SJCRH30 (cell line): ENCODE measurements at regions not wholly inside any gene's neighbourhood (a gene's known extent, or its start where the extent isn't known, plus 50 kb on each side); places are given as distances from the start of the nearest gene placed in this dataset.
"Not testable (repeated sequence)": the region's sequence is repeated elsewhere in the genome, so short reads cannot be mapped to it uniquely, and the experiment has no call there.

ENCODE experiments used
- DNase-seq, 2 experiments: peaks; one replicate each; pipeline ENCODE4 v3.0.0-alpha.2; 2015 to 2020
- H3K27ac ChIP-seq: fragments of 250-450 bp; sonication (Bioruptor Pico); 2 replicates; pipeline ENCODE4 v1.5.1; 2020; ENCODE audit warnings: mild to moderate bottlenecking, moderate library complexity
- H3K27me3 ChIP-seq: fragments of 250-450 bp; sonication (Bioruptor Pico); 2 replicates; pipeline ENCODE4 v1.5.1; 2020; ENCODE audit warnings: mild to moderate bottlenecking, moderate library complexity
- H3K36me3 ChIP-seq: fragments of 250-450 bp; sonication (Bioruptor Pico); 2 replicates; pipeline ENCODE4 v1.5.1; 2020; ENCODE audit warnings: mild to moderate bottlenecking, moderate library complexity
- H3K4me1 ChIP-seq: fragments of 250-450 bp; sonication (Bioruptor Pico); 2 replicates; pipeline ENCODE4 v1.5.1; 2020; ENCODE audit warnings: mild to moderate bottlenecking, moderate library complexity
- H3K4me3 ChIP-seq: fragments of 250-450 bp; sonication (Bioruptor Pico); 2 replicates; pipeline ENCODE4 v1.5.1; 2020; ENCODE audit warnings: mild to moderate bottlenecking, moderate library complexity
- H3K9me3 ChIP-seq: fragments of 250-450 bp; sonication (Bioruptor Pico); replicated peaks from 2 replicates; pipeline ENCODE4 v1.5.1; 2020; ENCODE audit warnings: mild to moderate bottlenecking, moderate library complexity

GRCh38 chr16:66115373-66115772, 251.1 kb upstream of the CDH5 start:
- no peak overlapping the region for H3K4me3 ChIP-seq
- H3K9me3 ChIP-seq = no peaks in the 10 kb centered on the region; the same call in 1 of the 2 replicates
- peaks cover 23% of the 10 kb centered on the region for H3K4me1 ChIP-seq
- no peak overlapping the region for H3K27ac ChIP-seq
- H3K27me3 ChIP-seq = no peaks in the 10 kb centered on the region
- no peak for DNase-seq
- no peaks in the 10 kb centered on the region for H3K36me3 ChIP-seq

DNA sequence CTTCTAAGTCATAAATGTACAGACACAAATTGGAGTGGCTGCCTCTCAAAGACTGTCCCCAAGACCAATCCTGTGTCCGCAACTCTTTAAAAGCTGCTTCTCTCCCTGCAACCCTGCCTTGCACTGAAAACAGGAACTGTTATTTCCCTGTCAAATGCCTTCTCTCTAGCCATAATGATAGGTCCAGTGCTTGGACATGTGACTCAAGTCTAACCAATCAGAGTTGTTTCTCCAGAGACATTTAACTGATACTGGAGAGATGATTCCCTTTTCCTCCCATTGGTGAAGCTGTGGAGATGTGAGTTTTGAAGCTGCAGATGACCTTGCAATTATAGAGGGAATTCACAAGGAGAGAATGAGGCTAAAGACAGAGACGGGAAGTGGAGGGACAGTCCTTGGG, 253.3 kb upstream of the CDH5 start:
- H3K27ac ChIP-seq = no peak overlapping the region
- peaks cover 11% of the 10 kb centered on the region for H3K4me1 ChIP-seq
- DNase-seq = no peak
- no peaks in the 10 kb centered on the region; the same call in 1 of the 2 replicates for H3K9me3 ChIP-seq
- H3K36me3 ChIP-seq = no peaks in the 10 kb centered on the region
- no peak overlapping the region for H3K4me3 ChIP-seq
- no peaks in the 10 kb centered on the region for H3K27me3 ChIP-seq

- H3K27ac ChIP-seq = no peak overlapping the region
- no peak overlapping the region for H3K4me3 ChIP-seq
- peaks cover 6% of the 10 kb centered on the region; the same call in 1 of the 2 replicates for H3K9me3 ChIP-seq
- H3K27me3 ChIP-seq = no peaks in the 10 kb centered on the region
- DNase-seq = no peak
- no peaks in the 10 kb centered on the region for H3K4me1 ChIP-seq
- H3K36me3 ChIP-seq = no peaks in the 10 kb centered on the region
These were observed 256.8 kb upstream of the CDH5 start for GRCh38 chr16:66109677-66110076.

DNA sequence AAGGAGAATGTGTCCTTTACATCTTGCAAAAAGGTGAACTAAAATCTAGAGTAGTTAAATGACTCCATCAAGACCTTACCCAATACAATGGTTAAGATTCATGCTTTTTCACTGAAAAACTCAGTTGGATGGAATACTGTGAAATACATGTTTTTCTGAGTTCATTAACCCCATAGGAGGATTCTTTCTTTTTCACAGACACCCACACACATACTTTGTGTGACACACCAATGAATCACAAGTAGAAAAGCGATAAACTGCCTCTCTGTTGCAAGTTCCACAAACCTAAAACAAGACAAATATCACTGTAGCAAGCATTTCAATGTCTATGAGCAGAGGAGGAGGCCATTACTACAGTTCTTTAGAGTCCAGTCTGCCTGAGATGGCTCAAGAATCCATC, 258.8 kb upstream of the CDH5 start:
- Histone ChIP-seq H3K4me3 (no peak overlapping the region), H3K4me1 (no peaks in the 10 kb centered on the region), H3K36me3 (no peaks in the 10 kb centered on the region), H3K27ac (no peak overlapping the region), H3K9me3 (peaks cover 6% of the 10 kb centered on the region; the same call in 1 of the 2 replicates), H3K27me3 (no peaks in the 10 kb centered on the region)
- DNase-seq = no peak

DNA sequence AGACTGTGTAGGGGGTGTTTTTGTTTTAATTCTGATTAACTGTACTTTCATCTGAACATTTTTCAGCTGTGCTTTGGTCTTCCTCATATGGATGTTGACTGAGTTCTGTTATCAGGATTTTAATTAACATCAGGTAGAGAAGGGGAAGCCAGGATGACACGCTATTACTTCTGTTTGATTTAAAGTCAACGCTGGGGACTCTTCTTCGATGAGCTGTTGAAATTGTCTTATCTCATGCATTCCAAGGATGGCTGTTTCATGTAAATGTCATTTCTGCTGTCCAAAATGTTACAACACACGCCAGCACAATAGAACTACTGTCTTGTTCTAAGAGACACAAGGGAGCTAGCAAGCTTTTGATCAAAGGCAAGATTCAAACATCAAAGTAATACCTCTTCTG, 263.3 kb upstream of the CDH5 start:
- 0 out of 2 replicates have a peak, but pooled peaks cover 6% of the 10 kb centered on the region for H3K9me3 ChIP-seq
- no peaks in the 10 kb centered on the region for H3K27me3 ChIP-seq
- DNase-seq = no peak
- no peaks in the 10 kb centered on the region for H3K36me3 ChIP-seq
- H3K27ac ChIP-seq = no peak overlapping the region
- no peaks in the 10 kb centered on the region for H3K4me1 ChIP-seq
- no peak overlapping the region for H3K4me3 ChIP-seq

DNA sequence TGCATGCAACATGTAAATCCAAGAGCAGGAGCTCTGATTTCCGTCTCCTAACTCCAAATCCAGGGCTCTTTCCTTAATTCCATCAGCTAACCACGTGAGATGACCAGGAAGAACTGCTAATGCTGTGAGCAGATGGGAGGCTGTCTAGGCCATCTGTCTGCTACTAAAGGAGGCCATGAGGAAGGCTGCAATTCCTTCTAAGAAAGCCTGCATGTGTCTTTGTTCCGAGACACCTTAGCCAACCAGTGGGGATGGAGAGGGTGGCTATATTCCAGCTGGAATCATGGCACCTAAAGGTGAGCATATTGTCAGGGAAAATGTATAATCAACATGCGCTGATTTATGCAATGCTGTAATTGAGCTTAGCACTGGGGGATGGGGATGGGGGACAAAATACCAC, 267.2 kb upstream of the CDH5 start:
- Histone ChIP-seq H3K36me3 (no peaks in the 10 kb centered on the region), H3K9me3 (no peaks in the 10 kb centered on the region), H3K4me1 (no peaks in the 10 kb centered on the region), H3K27ac (no peak overlapping the region), H3K4me3 (no peak overlapping the region), H3K27me3 (no peaks in the 10 kb centered on the region)
- DNase-seq = no peak

- no peaks in the 10 kb centered on the region for H3K27me3 ChIP-seq
- no peaks in the 10 kb centered on the region for H3K36me3 ChIP-seq
- H3K27ac ChIP-seq = no peak overlapping the region
- no peaks in the 10 kb centered on the region for H3K9me3 ChIP-seq
- no peaks in the 10 kb centered on the region for H3K4me1 ChIP-seq
- H3K4me3 ChIP-seq = no peak overlapping the region
- DNase-seq = peak; percentile 14 to 39
These were observed 268.7 kb upstream of the CDH5 start for GRCh38 chr16:66097751-66098150.

GRCh38 chr16:66095676-66096075, 270.8 kb upstream of the CDH5 start:
- DNase-seq = no peak
- H3K9me3 ChIP-seq = no peaks in the 10 kb centered on the region
- no peaks in the 10 kb centered on the region for H3K36me3 ChIP-seq
- H3K27me3 ChIP-seq = no peaks in the 10 kb centered on the region
- H3K27ac ChIP-seq = no peak overlapping the region
- H3K4me1 ChIP-seq = no peaks in the 10 kb centered on the region
- no peak overlapping the region for H3K4me3 ChIP-seq

DNA sequence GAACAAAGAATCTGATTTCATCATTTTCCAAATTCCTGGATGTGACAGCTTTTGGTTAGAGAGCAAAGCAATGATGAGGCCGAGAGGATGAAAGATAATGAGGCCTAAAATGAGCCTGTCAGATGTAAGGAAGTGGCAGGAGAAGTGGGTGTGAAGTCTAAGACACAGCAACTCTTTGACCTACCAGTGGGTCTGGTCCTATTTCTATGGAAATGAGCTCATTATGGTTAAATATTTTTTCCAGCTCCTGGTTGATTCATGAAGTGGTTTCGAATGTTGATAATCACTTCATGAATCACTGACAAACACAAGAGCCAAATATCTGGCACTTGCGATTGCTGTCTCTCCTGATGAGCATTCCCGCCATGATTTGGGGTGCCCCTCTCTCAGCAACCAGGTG, 273.3 kb upstream of the CDH5 start:
- Histone ChIP-seq H3K27me3 (no peaks in the 10 kb centered on the region), H3K9me3 (no peaks in the 10 kb centered on the region), H3K27ac (no peak overlapping the region), H3K36me3 (no peaks in the 10 kb centered on the region), H3K4me1 (no peaks in the 10 kb centered on the region), H3K4me3 (no peak overlapping the region)
- DNase-seq = no peak

- Histone ChIP-seq H3K4me3 (no peak overlapping the region), H3K27me3 (no peaks in the 10 kb centered on the region), H3K36me3 (no peaks in the 10 kb centered on the region), H3K9me3 (no peaks in the 10 kb centered on the region), H3K27ac (no peak overlapping the region), H3K4me1 (no peaks in the 10 kb centered on the region)
- no peak for DNase-seq
These were observed 275.0 kb upstream of the CDH5 start for GRCh38 chr16:66091471-66091891.

DNA sequence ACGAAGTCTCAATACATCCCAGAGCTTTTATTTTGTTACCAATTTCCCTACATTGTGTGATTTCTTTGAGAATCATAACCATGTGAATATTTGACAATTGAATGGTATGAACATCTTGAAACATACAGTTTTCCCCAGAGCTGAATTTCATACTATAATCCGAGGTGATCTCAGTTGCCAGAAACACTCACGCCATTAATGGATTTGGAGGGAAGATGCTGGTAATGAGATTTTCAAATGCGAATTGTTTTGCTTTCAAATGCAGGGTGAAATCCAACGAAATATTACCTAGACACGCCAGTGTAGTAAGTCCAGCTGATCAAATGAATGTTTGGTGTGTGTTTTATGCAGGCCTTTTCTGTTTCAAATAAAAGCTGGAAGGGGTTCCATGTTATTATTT, 277.8 kb upstream of the CDH5 start:
- no peaks in the 10 kb centered on the region for H3K4me1 ChIP-seq
- 0 out of 2 replicates have a peak, but pooled peaks cover 7% of the 10 kb centered on the region for H3K9me3 ChIP-seq
- no peaks in the 10 kb centered on the region for H3K36me3 ChIP-seq
- no peak overlapping the region for H3K27ac ChIP-seq
- no peak for DNase-seq
- no peaks in the 10 kb centered on the region for H3K27me3 ChIP-seq
- H3K4me3 ChIP-seq = no peak overlapping the region

GRCh38 chr16:66087308-66087707, 279.2 kb upstream of the CDH5 start:
- Histone ChIP-seq H3K4me3 (no peak overlapping the region), H3K36me3 (no peaks in the 10 kb centered on the region), H3K27me3 (no peaks in the 10 kb centered on the region), H3K27ac (no peak overlapping the region), H3K9me3 (0 out of 2 replicates have a peak, but pooled peaks cover 7% of the 10 kb centered on the region), H3K4me1 (no peaks in the 10 kb centered on the region)
- no peak for DNase-seq

DNA sequence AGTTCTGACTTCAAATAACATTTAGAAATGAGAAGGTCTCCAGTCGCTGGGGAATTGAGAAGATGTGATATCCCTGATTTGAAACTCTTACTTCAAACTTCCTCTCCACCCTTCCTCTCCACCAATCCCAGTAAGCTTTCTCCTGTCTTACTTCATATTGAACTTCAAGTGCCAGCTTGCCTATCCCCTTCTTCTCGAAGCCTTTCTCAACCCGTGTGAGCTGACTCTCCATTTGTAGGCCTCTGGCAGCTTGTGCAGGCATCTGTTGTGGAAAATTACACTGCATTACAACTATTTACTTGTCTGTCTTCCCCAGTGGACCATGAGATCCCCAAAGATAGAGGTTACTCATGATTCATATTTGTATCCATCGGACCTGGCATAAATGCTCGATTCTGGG, 280.8 kb upstream of the CDH5 start:
- Histone ChIP-seq H3K27me3 (no peaks in the 10 kb centered on the region), H3K4me3 (no peak overlapping the region), H3K9me3 (0 out of 2 replicates have a peak, but pooled peaks cover 7% of the 10 kb centered on the region), H3K4me1 (no peaks in the 10 kb centered on the region), H3K27ac (no peak overlapping the region), H3K36me3 (no peaks in the 10 kb centered on the region)
- DNase-seq = no peak

DNA sequence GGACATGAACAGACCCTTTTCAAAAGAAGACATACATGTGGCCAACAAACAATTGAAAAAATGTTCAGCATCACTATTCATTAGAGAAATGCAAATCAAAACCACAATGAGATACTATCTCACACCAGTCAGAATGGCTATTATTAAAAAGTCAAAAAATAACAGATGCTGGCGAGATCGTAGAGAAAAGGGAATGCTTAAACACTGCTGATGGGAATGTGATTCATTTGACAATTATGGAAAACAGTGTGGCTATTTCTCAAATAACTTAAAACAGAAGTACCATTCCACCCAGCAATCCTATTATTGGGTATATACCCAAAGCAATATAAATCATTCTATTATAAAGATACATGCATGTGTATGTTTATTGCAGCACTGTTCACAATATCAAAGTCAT, 281.8 kb upstream of the CDH5 start:
- H3K27ac ChIP-seq, H3K27me3 ChIP-seq, H3K9me3 ChIP-seq, DNase-seq, H3K36me3 ChIP-seq, H3K4me3 ChIP-seq, H3K4me1 ChIP-seq: not testable (repeated sequence)

GRCh38 chr16:66084306-66084705, 282.2 kb upstream of the CDH5 start:
- Histone ChIP-seq H3K36me3 (no peaks in the 10 kb centered on the region), H3K27ac (no peak overlapping the region), H3K4me1 (no peaks in the 10 kb centered on the region), H3K9me3 (0 out of 2 replicates have a peak, but pooled peaks cover 7% of the 10 kb centered on the region), H3K27me3 (no peaks in the 10 kb centered on the region), H3K4me3 (no peak overlapping the region)
- no peak for DNase-seq

GRCh38 chr16:66083171-66083570, 283.3 kb upstream of the CDH5 start:
- H3K27me3 ChIP-seq = no peaks in the 10 kb centered on the region
- no peak for DNase-seq
- H3K27ac ChIP-seq = no peak overlapping the region
- H3K36me3 ChIP-seq = no peaks in the 10 kb centered on the region
- H3K4me1 ChIP-seq = no peaks in the 10 kb centered on the region
- H3K9me3 ChIP-seq = 0 out of 2 replicates have a peak, but pooled peaks cover 7% of the 10 kb centered on the region
- H3K4me3 ChIP-seq = no peak overlapping the region
